Stimulated activated CD4-positive, alpha-beta T cell treated with anti-CD3 and anti-CD28 coated beads, Interleukin-4, amount 100 ng/mL, for 48 hours (primary cell): ENCODE measurements at regions not wholly inside any gene's neighbourhood (a gene's known extent, or its start where the extent isn't known, plus 50 kb on each side); places are given as distances from the start of the nearest gene placed in this dataset.

Experiments used
- DNase-seq, 2 donors: peaks; one replicate each; pipeline ENCODE4 v3.0.0-alpha.2; 2020; ENCODE audit warnings: low read depth in 2 of 2

GRCh38 chr12:92615086-92615485, 87.7 kb upstream of the PLEKHG7 start:
- no peak for DNase-seq

- DNase-seq = no peak
Observed at GRCh38 chr12:92614502-92614901, 88.3 kb upstream of the PLEKHG7 start.

GRCh38 chr12:92614001-92614400, 88.8 kb upstream of the PLEKHG7 start:
- DNase-seq = no peak

- no peak for DNase-seq
Observed at GRCh38 chr12:92612611-92613010, 90.2 kb upstream of the PLEKHG7 start.

GRCh38 chr12:92608151-92609091, 94.4 kb upstream of the PLEKHG7 start:
- no peak for DNase-seq

GRCh38 chr12:92606956-92607355, 95.8 kb upstream of the PLEKHG7 start:
- DNase-seq = no peak

GRCh38 chr12:92605621-92606170, 97.1 kb upstream of the PLEKHG7 start:
- no peak for DNase-seq

- no peak for DNase-seq
Observed at GRCh38 chr12:92604786-92605185, 98.0 kb upstream of the PLEKHG7 start.

- no peak for DNase-seq
Observed at GRCh38 chr12:92603741-92604432, 98.9 kb upstream of the PLEKHG7 start.

GRCh38 chr12:92602930-92603623, 99.7 kb upstream of the PLEKHG7 start:
- no peak for DNase-seq

GRCh38 chr12:92602476-92602875, 100.3 kb upstream of the PLEKHG7 start:
- no peak for DNase-seq

GRCh38 chr12:92601680-92602079, 101.1 kb upstream of the PLEKHG7 start:
- DNase-seq = no peak

- DNase-seq = no peak
Observed at GRCh38 chr12:92601176-92601575, 101.6 kb upstream of the PLEKHG7 start.

- no peak for DNase-seq
Observed at GRCh38 chr12:92600052-92600451, 102.7 kb upstream of the PLEKHG7 start.

GRCh38 chr12:92597997-92598396, 104.8 kb upstream of the PLEKHG7 start:
- no peak for DNase-seq

- no peak for DNase-seq
Observed at GRCh38 chr12:92597118-92597517, 105.7 kb upstream of the PLEKHG7 start.

GRCh38 chr12:92596383-92596782, 106.4 kb upstream of the PLEKHG7 start:
- no peak for DNase-seq

GRCh38 chr12:92595663-92596062, 107.1 kb upstream of the PLEKHG7 start:
- no peak for DNase-seq

- DNase-seq = peak; percentile 43 to 64
Observed at GRCh38 chr12:92593734-92594402, 108.9 kb upstream of the PLEKHG7 start.

GRCh38 chr12:92585115-92585727, 117.6 kb upstream of the PLEKHG7 start:
- no peak for DNase-seq

GRCh38 chr12:92583910-92584309, 118.9 kb upstream of the PLEKHG7 start:
- DNase-seq = no peak
